OCI-LY7 (cell line): ENCODE measurements at regions not wholly inside any gene's neighbourhood (a gene's known extent, or its start where the extent isn't known, plus 50 kb on each side); places are given as distances from the start of the nearest gene placed in this dataset.

ENCODE experiments used
- BruUV-seq: library from RNA; stranded (reverse); fragments of 400-500 nt; replicated peaks from 2 replicates; lab custom pipeline; 2021; lab: Mats Ljungman, UMichigan
- CTCF ChIA-PET: fragments of 300-600 bp; sonication (Branson Sonifier 250); formaldehyde crosslinking; loops from one replicate; lab custom pipeline; 2022; ENCODE audit warnings: antibody characterized with exemption; ENCODE audit not compliant: unreplicated experiment; lab: Charles Lee
- POLR2A ChIA-PET: fragments of 300-600 bp; sonication (Branson Sonifier 250); formaldehyde crosslinking; loops from one replicate; lab custom pipeline; 2022; ENCODE audit warnings: antibody characterized with exemption; lab: Charles Lee
- DNase-seq: peaks from one replicate; pipeline ENCODE4 v3.0.0-alpha.2; 2015; ENCODE audit warnings: low spot score
- H2AFZ ChIP-seq: fragments of 200-600 bp; sonication (generic), shearing (Covaris generic); 2 replicates; pipeline ENCODE4 v1.6.1; 2014; ENCODE audit warnings: mild to moderate bottlenecking, antibody characterized with exemption, low read length, moderate library complexity
- H3K27ac ChIP-seq: fragments of 200-600 bp; sonication (generic); 2 replicates; pipeline ENCODE4 v1.5.1; 2014; ENCODE audit warnings: mixed run types, low read depth, mild to moderate bottlenecking, moderate library complexity, low read length, inconsistent platforms; ENCODE audit not compliant: poor library complexity, severe bottlenecking
- H3K36me3 ChIP-seq: fragments of 200-600 bp; sonication (generic); 2 replicates; pipeline ENCODE4 v1.6.1; 2014; ENCODE audit warnings: mild to moderate bottlenecking, antibody characterized with exemption, low read length, moderate library complexity, mixed read lengths; ENCODE audit not compliant: insufficient read depth
- H3K4me1 ChIP-seq: fragments of 200-600 bp; sonication (generic); 2 replicates; pipeline ENCODE4 v1.5.1; 2014; ENCODE audit warnings: mild to moderate bottlenecking, low read length; ENCODE audit not compliant: insufficient read depth, poor library complexity, severe bottlenecking
- H3K4me2 ChIP-seq: fragments of 200-600 bp; sonication (generic); 2 replicates; pipeline ENCODE4 v1.6.1; 2014; ENCODE audit warnings: mild to moderate bottlenecking, low read length
- H3K4me3 ChIP-seq: fragments of 200-600 bp; sonication (generic); 2 replicates; pipeline ENCODE4 v1.5.1; 2014; ENCODE audit warnings: mild to moderate bottlenecking, low read depth, low read length; ENCODE audit not compliant: poor library complexity, severe bottlenecking
- H3K79me2 ChIP-seq: fragments of 200-600 bp; sonication (generic); 2 replicates; pipeline ENCODE4 v1.6.1; 2016; ENCODE audit warnings: low read depth, mild to moderate bottlenecking, low read length, moderate library complexity, mixed read lengths; ENCODE audit not compliant: insufficient read depth
- H3K9me2 ChIP-seq: fragments of 200-600 bp; sonication (generic); 2 replicates; pipeline ENCODE4 v1.6.1; 2016; ENCODE audit warnings: mild to moderate bottlenecking, low read length, mixed read lengths; ENCODE audit not compliant: insufficient read depth
- H3K9me3 ChIP-seq: fragments of 200-600 bp; sonication (generic); 2 replicates; pipeline ENCODE4 v1.6.1; 2014; ENCODE audit warnings: mild to moderate bottlenecking, mixed run types, low read length, mixed read lengths
- H4K20me1 ChIP-seq: fragments of 200-600 bp; sonication (generic); 2 replicates; pipeline ENCODE4 v1.6.1; 2014; ENCODE audit warnings: mild to moderate bottlenecking, antibody characterized with exemption, low read length, moderate library complexity, mixed read lengths; ENCODE audit not compliant: insufficient read depth
- EZH2phosphoT487 ChIP-seq: fragments of 200-600 bp; sonication (generic); IDR thresholded peaks from 2 replicates; pipeline ENCODE4 v1.6.1; 2018; ENCODE audit warnings: low read depth, borderline replicate concordance, mild to moderate bottlenecking, mixed run types, antibody characterized with exemption, low read length, moderate library complexity, mixed read lengths
- intact Hi-C: fragments of 100-400 bp; cut with micrococcal nuclease; formaldehyde crosslinking; loops from one replicate; pipeline ENCODE4 v1.10.0; 2022; ENCODE audit not compliant: unreplicated experiment
- TF ChIP-seq, protein P1 (sequence below): fragments of 200-600 bp; sonication (generic); conservative IDR thresholded peaks from 2 replicates; pipeline ENCODE4 v1.5.1; 2014; ENCODE audit warnings: mild to moderate bottlenecking, antibody characterized with exemption, low read length, moderate library complexity, mixed read lengths

DNA sequence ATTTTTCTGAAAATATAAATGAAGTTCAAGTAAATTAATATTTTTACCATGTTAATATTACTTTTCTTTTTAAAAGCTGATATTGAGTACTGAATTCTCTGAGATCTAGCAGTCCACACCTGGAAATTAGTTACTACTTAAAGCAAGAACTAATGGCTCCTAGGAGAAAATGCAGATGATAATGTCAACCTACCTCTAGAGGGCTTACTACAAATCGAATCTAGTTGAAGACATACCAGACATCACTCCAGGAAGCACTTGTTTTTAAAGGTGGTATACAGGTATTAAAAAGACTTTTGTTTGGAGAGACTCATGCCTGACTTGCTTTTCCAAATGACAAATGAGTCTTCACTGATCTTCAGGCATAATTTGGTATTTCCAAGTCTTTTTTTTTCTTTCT, 516.4 kb upstream of the BOD1L1 start:
- no TSS peak for BruUV-seq
- no peaks in the 10 kb centered on the region for H4K20me1 ChIP-seq
- peak; percentile 3 for DNase-seq
- CTCF ChIA-PET: no interaction called here
- no peak overlapping the region for H3K27ac ChIP-seq
- H2AFZ ChIP-seq: no peak overlapping the region
- no peaks in the 10 kb centered on the region for H3K4me1 ChIP-seq
- POLR2A ChIA-PET: interaction anchor here (0.6 to 1.2 kb wide), 5 partner anchors 10 to 1078 kb away, joined by 3 to 5 read pairs (median 3); no protein-coding TSS in a partner anchor
- H3K9me3 ChIP-seq: no peaks in the 10 kb centered on the region
- intact Hi-C loops: no loop called here
- TF ChIP-seq, protein P1, sequence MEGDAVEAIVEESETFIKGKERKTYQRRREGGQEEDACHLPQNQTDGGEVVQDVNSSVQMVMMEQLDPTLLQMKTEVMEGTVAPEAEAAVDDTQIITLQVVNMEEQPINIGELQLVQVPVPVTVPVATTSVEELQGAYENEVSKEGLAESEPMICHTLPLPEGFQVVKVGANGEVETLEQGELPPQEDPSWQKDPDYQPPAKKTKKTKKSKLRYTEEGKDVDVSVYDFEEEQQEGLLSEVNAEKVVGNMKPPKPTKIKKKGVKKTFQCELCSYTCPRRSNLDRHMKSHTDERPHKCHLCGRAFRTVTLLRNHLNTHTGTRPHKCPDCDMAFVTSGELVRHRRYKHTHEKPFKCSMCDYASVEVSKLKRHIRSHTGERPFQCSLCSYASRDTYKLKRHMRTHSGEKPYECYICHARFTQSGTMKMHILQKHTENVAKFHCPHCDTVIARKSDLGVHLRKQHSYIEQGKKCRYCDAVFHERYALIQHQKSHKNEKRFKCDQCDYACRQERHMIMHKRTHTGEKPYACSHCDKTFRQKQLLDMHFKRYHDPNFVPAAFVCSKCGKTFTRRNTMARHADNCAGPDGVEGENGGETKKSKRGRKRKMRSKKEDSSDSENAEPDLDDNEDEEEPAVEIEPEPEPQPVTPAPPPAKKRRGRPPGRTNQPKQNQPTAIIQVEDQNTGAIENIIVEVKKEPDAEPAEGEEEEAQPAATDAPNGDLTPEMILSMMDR: peak; percentile 47; the same call in 1 of the 2 replicates
- TF ChIP-seq EZH2phosphoT487: no peak
- no peaks in the 10 kb centered on the region for H3K79me2 ChIP-seq
- no peak overlapping the region for H3K4me2 ChIP-seq
- no peaks in the 10 kb centered on the region for H3K36me3 ChIP-seq
- no peak overlapping the region for H3K4me3 ChIP-seq
- no peaks in the 10 kb centered on the region for H3K9me2 ChIP-seq

- no peaks in the 10 kb centered on the region for H3K4me1 ChIP-seq
- H3K9me3 ChIP-seq: no peaks in the 10 kb centered on the region
- no peak for DNase-seq
- ChIA-PET CTCF (no interaction called here), POLR2A (no interaction called here)
- no peaks in the 10 kb centered on the region for H3K79me2 ChIP-seq
- intact Hi-C loops: no loop called here
- H3K4me3 ChIP-seq: no peak overlapping the region
- no TSS peak for BruUV-seq
- no peaks in the 10 kb centered on the region for H4K20me1 ChIP-seq
- H3K9me2 ChIP-seq: no peaks in the 10 kb centered on the region
- no peak overlapping the region for H3K4me2 ChIP-seq
- H2AFZ ChIP-seq: no peak overlapping the region
- H3K27ac ChIP-seq: no peak overlapping the region
- H3K36me3 ChIP-seq: no peaks in the 10 kb centered on the region
- TF ChIP-seq EZH2phosphoT487: no peak
- TF ChIP-seq, protein P1: no peak
Measured at GRCh38 chr4:14149176-14150053, 521.9 kb upstream of the BOD1L1 start.

DNA sequence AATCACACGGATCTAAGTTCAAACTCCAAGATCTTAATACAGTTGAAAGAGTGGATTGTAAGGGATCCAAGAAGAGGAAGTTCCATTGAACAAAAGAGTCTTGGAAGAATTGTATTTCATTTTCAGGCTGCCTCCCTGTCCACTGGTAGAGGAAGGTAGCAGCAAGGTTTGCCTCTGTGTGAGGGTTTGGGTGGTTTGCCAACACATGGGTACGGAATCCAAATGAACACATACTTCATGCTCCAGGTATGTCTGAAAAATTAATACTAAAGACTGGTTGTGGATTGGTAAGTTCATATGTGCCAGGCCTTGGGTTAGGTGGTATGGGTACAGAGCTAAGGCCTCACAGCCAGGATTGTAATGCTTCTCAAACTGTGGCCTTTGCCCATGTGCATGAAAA, 523.6 kb upstream of the BOD1L1 start:
- H3K9me3 ChIP-seq: no peaks in the 10 kb centered on the region
- no TSS peak for BruUV-seq
- H3K36me3 ChIP-seq: no peaks in the 10 kb centered on the region

More for the DNA sequence above, 523.6 kb upstream of the BOD1L1 start:
- CTCF ChIA-PET: no interaction called here
- Histone ChIP-seq H3K4me3 (no peak overlapping the region), H2AFZ (no peak overlapping the region), H3K27ac (no peak overlapping the region), H3K79me2 (no peaks in the 10 kb centered on the region), H3K4me1 (no peaks in the 10 kb centered on the region), H4K20me1 (no peaks in the 10 kb centered on the region), H3K4me2 (no peak overlapping the region), H3K9me2 (no peaks in the 10 kb centered on the region)
- no peak for TF ChIP-seq EZH2phosphoT487
- TF ChIP-seq, protein P1: no peak
- POLR2A ChIA-PET: no interaction called here
- intact Hi-C loops: no loop called here
- DNase-seq: no peak
